HG03442 (cell line): ENCODE measurements at regions not wholly inside any gene's neighbourhood (a gene's known extent, or its start where the extent isn't known, plus 50 kb on each side); places are given as distances from the start of the nearest gene placed in this dataset.
A peak's percentile ranks its signal among the peaks of the same experiment; 100 is the strongest.
"Not testable (repeated sequence)": the region's sequence is repeated elsewhere in the genome, so short reads cannot be mapped to it uniquely, and the experiment has no call there.

Source experiments
- ATAC-seq: cut with Tn5 transposase; IDR thresholded peaks from one replicate; pipeline ENCODE4 v1.9.1; 2021; ENCODE audit warnings: mild to moderate bottlenecking, moderate library complexity; ENCODE audit not compliant: unreplicated experiment

- ATAC-seq: peak; percentile 44
Observed at GRCh38 chr4:159545556-159545955, 442.7 kb downstream of the RAPGEF2 start.

DNA sequence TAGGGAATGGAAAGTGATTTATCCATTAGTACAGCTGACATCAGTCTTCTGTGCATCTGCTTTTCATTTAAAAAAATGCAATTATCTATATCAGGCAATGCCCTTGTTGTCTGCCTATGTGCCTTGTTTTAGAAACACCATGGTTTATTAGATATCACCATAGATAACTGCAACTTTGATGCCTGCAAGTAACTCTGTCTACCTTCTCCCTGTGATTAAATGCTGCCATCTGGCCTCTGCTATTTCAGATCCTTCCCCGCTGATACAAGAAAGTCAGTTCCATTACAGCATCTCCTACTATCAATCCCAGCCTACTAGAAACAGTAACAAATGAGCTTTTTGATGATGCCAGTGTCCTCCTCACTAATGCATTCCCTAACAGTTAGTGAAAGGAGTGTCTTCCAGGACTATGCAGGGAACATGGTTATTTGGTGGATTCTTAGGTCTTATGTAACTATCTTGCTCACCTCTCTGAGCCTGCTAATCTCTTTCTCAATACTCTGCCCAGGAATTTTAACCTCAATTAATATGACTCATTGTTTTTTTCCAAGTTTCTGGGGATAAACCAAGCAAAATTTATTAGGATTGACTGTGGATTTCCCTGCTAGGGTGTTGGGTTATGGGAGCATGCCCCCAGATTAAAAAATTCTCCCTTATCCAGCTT, 444.9 kb downstream of the RAPGEF2 start:
- no peak for ATAC-seq

GRCh38 chr4:159549098-159549518, 446.2 kb downstream of the RAPGEF2 start:
- ATAC-seq: no peak

- no peak for ATAC-seq
Observed at GRCh38 chr4:159551281-159551680, 448.4 kb downstream of the RAPGEF2 start.

- ATAC-seq: no peak
Observed at GRCh38 chr4:159552979-159553768, 450.3 kb downstream of the RAPGEF2 start.

GRCh38 chr4:159555873-159556272, 453.0 kb downstream of the RAPGEF2 start:
- no peak for ATAC-seq

- ATAC-seq: no peak
Observed at GRCh38 chr4:159562366-159562765, 459.5 kb downstream of the RAPGEF2 start.

DNA sequence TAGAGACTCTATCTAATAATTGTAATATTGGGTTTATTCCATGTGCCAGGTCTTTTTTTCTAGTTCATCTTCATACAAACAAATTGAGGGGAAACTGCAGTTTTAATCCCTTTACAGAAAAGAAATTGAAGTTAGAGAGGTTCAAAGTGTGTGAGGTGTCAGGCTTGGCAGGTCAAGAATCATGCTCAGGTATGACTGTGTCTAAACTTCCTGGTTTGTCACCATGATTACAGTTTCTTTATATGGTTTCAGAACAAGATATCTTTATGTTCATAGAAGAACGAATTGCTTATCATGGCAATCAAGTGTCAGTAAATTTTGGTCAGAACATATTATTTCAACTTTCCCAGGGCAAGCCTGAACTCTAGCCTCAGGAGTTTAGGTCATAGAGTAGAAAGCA, 460.4 kb downstream of the RAPGEF2 start:
- no peak for ATAC-seq

DNA sequence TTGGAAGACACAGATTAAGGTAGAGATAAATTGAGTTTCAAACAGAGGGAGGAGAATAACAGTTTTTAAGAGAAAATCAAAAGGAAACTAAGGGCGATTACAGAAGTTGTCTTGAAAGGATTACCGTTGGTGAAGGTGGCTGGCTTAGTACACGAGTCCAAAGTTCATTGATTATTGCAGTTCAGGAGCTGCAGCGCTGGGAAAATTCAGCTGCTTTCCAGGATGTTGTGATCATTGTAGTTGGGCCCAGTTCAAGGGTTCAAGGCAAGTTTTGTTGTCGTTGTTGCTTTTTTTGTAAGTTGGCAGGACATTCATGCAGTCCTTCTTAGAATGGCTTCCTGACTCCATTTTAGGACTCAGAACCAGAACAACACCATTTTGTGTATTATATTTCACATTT, 461.7 kb downstream of the RAPGEF2 start:
- no peak for ATAC-seq

GRCh38 chr4:159566786-159567185, 463.9 kb downstream of the RAPGEF2 start:
- ATAC-seq: no peak

- no peak for ATAC-seq
Observed at GRCh38 chr4:159577241-159577640, 474.4 kb downstream of the RAPGEF2 start.

DNA sequence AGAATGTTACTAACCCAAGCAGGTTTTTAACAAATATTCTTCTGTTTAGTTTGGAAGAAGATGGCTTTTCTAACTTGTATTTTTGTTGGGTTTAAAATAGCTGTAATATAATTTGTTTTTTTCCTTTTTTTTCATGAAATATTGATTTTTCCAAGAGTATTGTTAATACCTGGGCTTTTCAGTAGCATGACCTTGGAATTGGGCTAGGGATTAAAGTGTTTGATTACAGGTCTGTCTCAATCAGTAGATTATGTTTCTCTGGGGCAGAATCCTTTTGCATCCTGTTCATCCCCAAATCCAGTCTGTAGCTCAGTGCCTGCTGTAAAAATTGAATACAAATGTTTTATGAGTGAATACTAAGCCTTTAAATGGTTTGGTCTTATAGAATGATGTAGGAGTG, 479.8 kb downstream of the RAPGEF2 start:
- no peak for ATAC-seq

DNA sequence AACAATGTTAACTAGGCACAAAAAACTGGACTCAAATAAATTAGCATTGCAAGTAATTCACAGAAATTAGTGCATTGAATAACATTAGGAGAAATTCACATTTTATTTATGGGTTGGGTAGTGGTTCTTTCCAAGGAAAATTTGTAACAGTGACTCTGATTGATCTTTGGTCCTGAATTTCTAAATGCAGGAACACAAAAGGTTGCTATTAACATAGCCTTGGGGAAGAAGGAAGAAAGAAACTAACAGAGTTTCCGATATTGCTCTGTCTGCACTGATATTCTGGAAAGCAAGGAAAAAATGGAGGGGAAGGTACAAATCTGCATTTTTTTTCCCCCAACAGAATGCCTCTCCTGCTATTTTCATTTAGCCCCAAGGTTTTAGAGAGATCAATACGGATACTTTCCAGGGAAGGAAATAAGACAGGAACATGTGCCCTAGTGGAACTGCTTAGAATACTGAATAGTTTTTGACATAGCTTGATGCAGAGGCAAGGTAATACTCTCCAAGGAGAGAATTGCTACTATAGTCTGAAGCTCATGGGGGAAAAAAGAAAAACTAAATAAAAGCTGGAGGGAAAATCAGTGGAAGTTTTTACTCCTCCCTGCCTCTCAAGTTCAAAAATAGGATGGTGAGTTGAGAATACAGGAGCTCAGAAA, 490.1 kb downstream of the RAPGEF2 start:
- ATAC-seq: no peak

- no peak for ATAC-seq
Observed at GRCh38 chr4:159593681-159594080, 490.8 kb downstream of the RAPGEF2 start.

DNA sequence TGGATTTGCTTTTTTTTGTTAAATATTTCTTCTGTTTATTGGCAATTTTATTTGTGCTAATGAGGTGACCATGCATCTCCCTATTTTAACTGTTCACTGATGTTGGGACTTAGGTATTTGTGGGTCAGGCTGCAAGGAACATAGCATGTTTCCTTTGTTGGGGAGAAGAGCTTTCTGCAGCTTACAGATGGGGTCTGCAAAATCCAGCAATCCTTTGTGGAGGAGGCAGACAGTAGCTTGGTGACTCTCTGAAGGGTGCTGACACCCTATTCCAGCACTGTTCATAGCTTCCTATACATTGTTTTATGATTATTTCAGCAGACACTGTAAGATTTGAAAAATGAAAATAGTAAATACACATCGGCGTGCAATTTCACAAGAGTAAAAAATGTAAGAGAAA, 491.7 kb downstream of the RAPGEF2 start:
- no peak for ATAC-seq

- not testable (repeated sequence) for ATAC-seq
Observed at GRCh38 chr4:159595101-159595500, 492.2 kb downstream of the RAPGEF2 start.

GRCh38 chr4:159598602-159599001, 495.7 kb downstream of the RAPGEF2 start:
- no peak for ATAC-seq

- no peak for ATAC-seq
Observed at GRCh38 chr4:159600061-159600460, 497.2 kb downstream of the RAPGEF2 start.

GRCh38 chr4:159604781-159605180, 501.9 kb downstream of the RAPGEF2 start:
- no peak for ATAC-seq

- ATAC-seq: no peak
Observed at GRCh38 chr4:159606835-159607234, 504.0 kb downstream of the RAPGEF2 start.

DNA sequence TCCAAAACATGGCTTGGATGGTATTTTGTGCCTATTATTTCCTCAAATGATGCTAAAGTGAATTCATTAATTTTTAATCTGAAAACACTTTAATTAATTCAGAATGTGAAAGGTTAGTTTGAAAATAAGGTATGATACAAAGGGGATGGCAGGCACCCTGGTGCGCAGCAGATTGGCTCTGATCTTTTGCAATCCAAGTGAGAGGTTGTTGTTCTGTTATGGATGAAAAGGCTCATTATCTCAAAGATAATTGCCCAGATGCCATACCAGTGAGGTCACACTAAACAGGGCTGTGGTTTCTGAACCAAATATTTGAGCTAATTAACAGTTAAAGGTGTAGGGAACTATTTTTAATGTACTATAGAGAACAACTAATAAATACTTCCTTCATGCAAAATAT, 504.9 kb downstream of the RAPGEF2 start:
- ATAC-seq: no peak

GRCh38 chr4:159608436-159608835, 505.6 kb downstream of the RAPGEF2 start:
- no peak for ATAC-seq
